ENCODE measurements at regions not wholly inside any gene's neighbourhood (a gene's known extent, or its start where the extent isn't known, plus 50 kb on each side); places are given as distances from the start of the nearest gene placed in this dataset.

DNA sequence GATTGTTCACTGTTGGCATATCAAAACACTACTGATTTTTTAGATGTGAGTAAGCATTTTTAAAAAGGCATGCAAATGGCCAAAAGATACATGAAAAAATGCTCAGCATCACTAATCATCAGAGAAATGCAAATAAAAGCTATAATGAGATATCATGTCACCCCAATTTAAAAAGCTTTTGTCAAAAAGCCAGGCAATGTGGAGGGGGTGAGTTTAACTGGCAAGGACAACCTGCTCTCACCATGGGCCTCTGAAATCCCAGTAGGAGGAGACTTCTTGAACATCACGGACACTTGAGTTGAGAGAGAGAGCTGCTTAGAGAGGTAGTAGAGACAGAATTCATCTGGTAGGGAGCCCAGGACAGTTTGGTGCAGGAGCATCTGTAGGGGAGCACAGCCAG lies 347.1 kb upstream of the MPDZ start:
- TF ChIP-seq CTCF (IDR thresholded peaks at IDR 0.05; ENCODE audit: insufficient read depth, low read length): no peak
- no peak for TF ChIP-seq GABPA (IDR thresholded peaks at IDR 0.05; ENCODE audit: low read depth)
- TF ChIP-seq POLR2AphosphoS5 (IDR thresholded peaks at IDR 0.05; ENCODE audit: low read depth): no peak
- TF ChIP-seq, protein P1, sequence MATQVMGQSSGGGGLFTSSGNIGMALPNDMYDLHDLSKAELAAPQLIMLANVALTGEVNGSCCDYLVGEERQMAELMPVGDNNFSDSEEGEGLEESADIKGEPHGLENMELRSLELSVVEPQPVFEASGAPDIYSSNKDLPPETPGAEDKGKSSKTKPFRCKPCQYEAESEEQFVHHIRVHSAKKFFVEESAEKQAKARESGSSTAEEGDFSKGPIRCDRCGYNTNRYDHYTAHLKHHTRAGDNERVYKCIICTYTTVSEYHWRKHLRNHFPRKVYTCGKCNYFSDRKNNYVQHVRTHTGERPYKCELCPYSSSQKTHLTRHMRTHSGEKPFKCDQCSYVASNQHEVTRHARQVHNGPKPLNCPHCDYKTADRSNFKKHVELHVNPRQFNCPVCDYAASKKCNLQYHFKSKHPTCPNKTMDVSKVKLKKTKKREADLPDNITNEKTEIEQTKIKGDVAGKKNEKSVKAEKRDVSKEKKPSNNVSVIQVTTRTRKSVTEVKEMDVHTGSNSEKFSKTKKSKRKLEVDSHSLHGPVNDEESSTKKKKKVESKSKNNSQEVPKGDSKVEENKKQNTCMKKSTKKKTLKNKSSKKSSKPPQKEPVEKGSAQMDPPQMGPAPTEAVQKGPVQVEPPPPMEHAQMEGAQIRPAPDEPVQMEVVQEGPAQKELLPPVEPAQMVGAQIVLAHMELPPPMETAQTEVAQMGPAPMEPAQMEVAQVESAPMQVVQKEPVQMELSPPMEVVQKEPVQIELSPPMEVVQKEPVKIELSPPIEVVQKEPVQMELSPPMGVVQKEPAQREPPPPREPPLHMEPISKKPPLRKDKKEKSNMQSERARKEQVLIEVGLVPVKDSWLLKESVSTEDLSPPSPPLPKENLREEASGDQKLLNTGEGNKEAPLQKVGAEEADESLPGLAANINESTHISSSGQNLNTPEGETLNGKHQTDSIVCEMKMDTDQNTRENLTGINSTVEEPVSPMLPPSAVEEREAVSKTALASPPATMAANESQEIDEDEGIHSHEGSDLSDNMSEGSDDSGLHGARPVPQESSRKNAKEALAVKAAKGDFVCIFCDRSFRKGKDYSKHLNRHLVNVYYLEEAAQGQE (IDR thresholded peaks at IDR 0.05; ENCODE audit: insufficient replicate concordance, low read depth): no peak
- TF ChIP-seq SPI1 (IDR thresholded peaks at IDR 0.05; ENCODE audit: borderline replicate concordance, low read depth): no peak
